PC-9 (cell line): ENCODE measurements at regions not wholly inside any gene's neighbourhood (a gene's known extent, or its start where the extent isn't known, plus 50 kb on each side); places are given as distances from the start of the nearest gene placed in this dataset.

ENCODE experiments used
- BruUV-seq: library from RNA; stranded (reverse); fragments of 400-500 nt; replicated peaks from 2 replicates; lab custom pipeline; 2021; lab: Mats Ljungman, UMichigan
- CTCF ChIA-PET: fragments of 300-600 bp; sonication (Branson Sonifier 250); formaldehyde crosslinking; loops from one replicate; lab custom pipeline; 2022; ENCODE audit warnings: antibody characterized with exemption; lab: Charles Lee
- POLR2A ChIA-PET: fragments of 300-600 bp; sonication (Branson Sonifier 250); formaldehyde crosslinking; loops from one replicate; lab custom pipeline; 2022; ENCODE audit warnings: antibody characterized with exemption; ENCODE audit not compliant: unreplicated experiment; lab: Charles Lee
- DNase-seq, 2 experiments: peaks; one replicate each; pipeline versions ENCODE4 v3.0.0 to v3.0.0-alpha.2; 2015 to 2022; ENCODE audit warnings: mixed read lengths in 1 of 2
- H2AFZ ChIP-seq: fragments of 200-600 bp; sonication (generic); 2 replicates; pipeline ENCODE4 v1.8.1; 2017; ENCODE audit warnings: antibody characterized with exemption
- H3F3A ChIP-seq: fragments of 200-600 bp; sonication (generic); 2 replicates; pipeline ENCODE4 v1.8.1; 2017; ENCODE audit warnings: antibody characterized with exemption, mild to moderate bottlenecking, low read depth; ENCODE audit not compliant: insufficient read depth
- H3K27ac ChIP-seq: fragments of 200-600 bp; sonication (generic); 2 replicates; pipeline ENCODE4 v1.6.1; 2016; ENCODE audit warnings: mixed run types
- H3K27me3 ChIP-seq: fragments of 200-600 bp; sonication (generic); 2 replicates; pipeline ENCODE4 v1.6.1; 2016; ENCODE audit warnings: low read depth, mixed run types; ENCODE audit not compliant: insufficient read depth
- H3K36me3 ChIP-seq: fragments of 200-600 bp; sonication (generic); 2 replicates; pipeline ENCODE4 v1.6.1; 2016; ENCODE audit warnings: low read depth, mixed run types
- H3K4me1 ChIP-seq: fragments of 200-600 bp; sonication (generic); replicated peaks from 2 replicates; pipeline ENCODE4 v1.6.1; 2016; ENCODE audit warnings: mixed run types; ENCODE audit not compliant: insufficient read depth
- H3K4me2 ChIP-seq: fragments of 200-600 bp; sonication (generic); 2 replicates; pipeline ENCODE4 v1.6.1; 2017; ENCODE audit warnings: mixed run types
- H3K4me3 ChIP-seq: fragments of 200-600 bp; sonication (generic); 2 replicates; pipeline ENCODE4 v1.6.1; 2016; ENCODE audit warnings: mixed run types
- H3K79me2 ChIP-seq: fragments of 200-600 bp; sonication (generic); 2 replicates; pipeline ENCODE4 v1.6.1; 2017; ENCODE audit warnings: low read depth, mixed run types
- H3K9me2 ChIP-seq: fragments of 200-600 bp; sonication (generic); 2 replicates; pipeline ENCODE4 v1.8.1; 2017; ENCODE audit warnings: mild to moderate bottlenecking; ENCODE audit not compliant: insufficient read depth
- H3K9me3 ChIP-seq: fragments of 200-600 bp; sonication (generic); 2 replicates; pipeline ENCODE4 v1.8.1; 2016; ENCODE audit warnings: low read depth; ENCODE audit not compliant: insufficient read depth
- H4K20me1 ChIP-seq: fragments of 200-600 bp; sonication (generic); 2 replicates; pipeline ENCODE4 v1.8.1; 2017; ENCODE audit not compliant: insufficient read depth
- CTCF ChIP-seq: fragments of 200-600 bp; sonication (generic); conservative IDR thresholded peaks from 2 replicates; pipeline ENCODE4 v1.6.1; 2017; ENCODE audit warnings: mixed run types, antibody characterized with exemption, mild to moderate bottlenecking, moderate library complexity
- EZH2 ChIP-seq: fragments of 200-600 bp; sonication (generic); IDR thresholded peaks from 2 replicates; pipeline ENCODE4 v1.8.0; 2017; ENCODE audit warnings: antibody characterized with exemption, low read depth
- intact Hi-C: fragments of 100-400 bp; cut with micrococcal nuclease; formaldehyde crosslinking; loops from one replicate; pipeline ENCODE4 v1.10.0; 2022; ENCODE audit not compliant: unreplicated experiment

DNA sequence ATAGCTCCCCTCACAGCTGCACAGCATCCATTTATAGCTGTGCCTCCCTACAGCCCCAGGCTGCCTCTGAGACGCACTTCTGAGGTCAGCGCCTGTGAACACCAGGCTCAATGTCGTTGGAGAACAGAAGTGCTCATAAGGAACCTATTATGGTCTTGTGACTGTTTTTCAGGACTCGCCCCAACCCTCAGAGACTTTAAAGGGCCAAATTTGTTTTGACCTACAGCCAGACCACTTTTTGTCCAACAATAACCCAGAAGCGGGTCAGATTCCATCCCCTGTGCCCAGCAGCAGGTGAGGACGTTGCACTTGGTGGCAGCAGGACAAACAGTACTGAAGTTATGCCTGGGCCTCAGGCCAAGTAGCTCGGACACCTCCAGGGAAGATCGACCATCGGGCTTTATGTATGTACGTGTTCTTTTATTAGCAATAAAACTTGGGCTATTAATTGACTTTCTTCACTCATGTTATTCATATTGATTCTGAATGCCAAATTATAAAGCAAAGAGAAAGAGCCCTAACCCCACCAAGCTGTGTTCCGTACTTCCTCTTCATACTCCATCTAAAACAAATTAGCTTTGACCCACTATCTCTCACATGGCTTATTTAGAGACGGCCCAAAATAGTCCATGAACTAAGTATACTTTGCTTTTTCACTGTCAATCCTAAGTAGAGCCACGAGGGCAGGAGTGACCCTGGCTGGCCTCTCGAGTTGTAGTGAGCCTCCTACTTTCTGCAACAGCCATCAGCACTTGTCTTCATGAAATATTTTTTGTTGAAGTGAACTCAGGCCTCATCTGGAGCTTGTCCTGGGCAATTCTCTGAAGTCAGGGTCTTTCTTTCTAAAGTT is 92.3 kb upstream of the PAX6 start:
- no peak for DNase-seq
- TF ChIP-seq CTCF (no peak), EZH2 (no peak)
- H3K9me3 ChIP-seq, result no peaks in the 10 kb centered on the region
- POLR2A ChIA-PET, result no interaction called here
- no peaks in the 10 kb centered on the region for H3K36me3 ChIP-seq
- CTCF ChIA-PET, result no interaction called here
- H3K4me3 ChIP-seq, result no peak overlapping the region
- H3F3A ChIP-seq, result no peaks in the 10 kb centered on the region
- H3K27me3 ChIP-seq, result no peaks in the 10 kb centered on the region
- intact Hi-C loops, result no loop called here
- H3K4me2 ChIP-seq, result no peak overlapping the region
- H4K20me1 ChIP-seq, result no peaks in the 10 kb centered on the region
- H3K27ac ChIP-seq, result no peak overlapping the region
- no TSS peak for BruUV-seq
- no peaks in the 10 kb centered on the region for H3K9me2 ChIP-seq
- no peaks in the 10 kb centered on the region for H3K4me1 ChIP-seq
- H2AFZ ChIP-seq, result no peak overlapping the region
- no peaks in the 10 kb centered on the region for H3K79me2 ChIP-seq

- DNase-seq, result no peak
- Histone ChIP-seq H3K4me1 (no peaks in the 10 kb centered on the region), H3K79me2 (no peaks in the 10 kb centered on the region), H3K36me3 (no peaks in the 10 kb centered on the region), H3K4me2 (no peak overlapping the region), H2AFZ (no peak overlapping the region), H3F3A (no peaks in the 10 kb centered on the region), H4K20me1 (no peaks in the 10 kb centered on the region), H3K9me3 (no peaks in the 10 kb centered on the region), H3K4me3 (no peak overlapping the region), H3K27me3 (no peaks in the 10 kb centered on the region), H3K27ac (no peak overlapping the region), H3K9me2 (no peaks in the 10 kb centered on the region)
- TF ChIP-seq CTCF (no peak), EZH2 (no peak)
- intact Hi-C loops, result no loop called here
- ChIA-PET POLR2A (no interaction called here), CTCF (no interaction called here)
- no TSS peak for BruUV-seq
Observed at GRCh38 chr11:31902706-31903105, 91.6 kb upstream of the PAX6 start.

- intact Hi-C loops, result no loop called here
- Histone ChIP-seq H3K9me2 (no peaks in the 10 kb centered on the region), H3F3A (no peaks in the 10 kb centered on the region), H2AFZ (no peak overlapping the region), H3K4me3 (no peak overlapping the region), H3K9me3 (no peaks in the 10 kb centered on the region), H4K20me1 (no peaks in the 10 kb centered on the region), H3K4me1 (no peaks in the 10 kb centered on the region), H3K79me2 (no peaks in the 10 kb centered on the region), H3K4me2 (no peak overlapping the region), H3K27ac (no peak overlapping the region), H3K36me3 (no peaks in the 10 kb centered on the region), H3K27me3 (no peaks in the 10 kb centered on the region)
- CTCF ChIA-PET, result no interaction called here
- BruUV-seq, result no TSS peak
- no peak for DNase-seq
- POLR2A ChIA-PET, result no interaction called here
- TF ChIP-seq CTCF (no peak), EZH2 (no peak)
Observed at GRCh38 chr11:31895926-31896325, 84.8 kb upstream of the PAX6 start.
